ENCODE measurements at regions not wholly inside any gene's neighbourhood (a gene's known extent, or its start where the extent isn't known, plus 50 kb on each side); places are given as distances from the start of the nearest gene placed in this dataset.

DNA sequence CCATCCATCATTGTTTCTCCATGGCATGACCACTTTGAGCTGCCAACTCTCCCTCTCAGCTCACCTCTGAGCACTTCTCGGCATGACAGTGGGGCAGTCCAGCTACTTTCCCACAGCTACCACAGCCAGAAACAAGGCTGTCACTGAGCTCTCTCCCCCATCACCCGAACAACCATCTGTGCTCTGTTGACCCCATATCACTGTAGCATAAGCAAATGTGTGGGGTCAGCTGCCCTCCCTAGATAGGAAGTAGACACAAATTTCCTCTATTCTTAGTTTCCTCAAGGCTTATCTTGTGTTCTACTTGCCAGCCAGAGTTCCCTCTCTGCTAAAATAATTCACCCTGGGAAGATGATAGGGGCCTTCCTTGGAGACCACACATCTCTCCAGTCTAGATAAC, 82.6 kb upstream of the FUT8 start:
- DNase-seq: no peak

DNA sequence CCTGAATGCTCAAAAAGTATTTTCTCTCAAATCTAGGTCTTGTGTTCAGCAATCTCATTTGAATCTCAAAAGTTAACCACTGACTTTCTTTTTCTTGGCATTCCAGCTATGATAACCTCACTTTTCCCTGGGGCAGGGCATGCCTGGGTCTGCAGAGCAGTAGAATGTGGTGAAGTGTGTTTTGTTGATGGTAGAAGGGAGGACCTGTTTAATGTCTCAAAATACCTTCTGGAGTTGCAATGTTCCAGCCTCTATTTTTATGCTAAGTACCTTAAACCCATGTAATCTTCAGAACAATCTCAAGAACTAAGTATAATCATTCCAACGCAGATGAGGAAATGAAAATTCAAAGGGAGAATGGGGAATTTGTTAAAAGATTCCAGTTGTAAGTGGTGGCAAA, 82.1 kb upstream of the FUT8 start:
- no peak for DNase-seq

DNA sequence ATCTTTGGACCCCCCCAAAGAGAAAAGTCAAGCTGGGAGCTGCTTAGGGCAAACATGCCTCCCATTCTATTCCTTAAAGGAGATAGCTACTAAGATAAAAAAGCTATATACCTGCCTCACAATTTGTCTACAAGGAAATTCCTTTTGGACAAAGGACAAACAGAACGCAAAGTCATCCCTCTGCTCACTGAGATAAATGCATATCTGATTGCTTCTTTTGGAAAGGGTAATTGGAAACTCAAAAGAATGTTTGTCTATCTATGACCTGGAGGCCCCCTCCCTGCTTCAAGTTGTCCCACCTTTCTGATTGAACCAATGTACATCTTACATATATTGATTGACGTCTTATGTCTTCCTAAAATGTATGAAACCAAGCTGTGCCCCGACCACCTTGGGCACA, 80.9 kb upstream of the FUT8 start:
- DNase-seq: no peak

DNA sequence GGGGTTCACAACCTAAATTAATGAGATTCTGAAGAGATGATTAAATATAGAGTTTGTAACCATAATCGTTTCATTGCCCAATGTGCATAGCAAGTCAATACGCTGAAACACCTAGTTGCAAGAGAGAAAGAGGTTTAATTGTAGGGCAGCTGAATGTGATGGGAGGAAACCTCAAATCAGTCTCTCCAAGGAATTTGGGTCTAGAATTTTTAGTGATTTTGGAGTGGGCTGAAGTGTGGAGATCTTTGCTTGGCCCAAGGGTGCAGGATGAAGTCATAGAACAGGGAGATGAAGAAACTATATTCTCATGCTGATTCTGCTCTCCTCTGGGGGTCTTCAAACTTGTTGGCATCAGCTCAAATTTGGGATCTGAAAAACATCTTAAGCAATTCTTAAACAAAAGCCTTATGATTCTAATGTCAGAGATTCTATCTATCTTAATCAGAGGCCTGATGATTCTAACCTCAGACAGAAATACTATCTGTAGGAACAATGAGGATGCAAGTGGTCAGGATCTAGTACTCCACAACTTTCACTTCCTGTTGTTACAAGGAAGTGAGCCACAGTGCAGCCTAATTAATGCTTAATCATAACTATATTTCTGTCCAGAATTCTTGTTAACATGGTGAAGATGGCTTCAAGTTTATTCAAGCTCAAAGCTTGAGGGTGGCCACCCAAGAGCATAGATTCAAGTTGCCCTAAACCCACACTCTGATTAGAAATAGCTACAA, 80.2 kb upstream of the FUT8 start:
- DNase-seq: no peak

DNA sequence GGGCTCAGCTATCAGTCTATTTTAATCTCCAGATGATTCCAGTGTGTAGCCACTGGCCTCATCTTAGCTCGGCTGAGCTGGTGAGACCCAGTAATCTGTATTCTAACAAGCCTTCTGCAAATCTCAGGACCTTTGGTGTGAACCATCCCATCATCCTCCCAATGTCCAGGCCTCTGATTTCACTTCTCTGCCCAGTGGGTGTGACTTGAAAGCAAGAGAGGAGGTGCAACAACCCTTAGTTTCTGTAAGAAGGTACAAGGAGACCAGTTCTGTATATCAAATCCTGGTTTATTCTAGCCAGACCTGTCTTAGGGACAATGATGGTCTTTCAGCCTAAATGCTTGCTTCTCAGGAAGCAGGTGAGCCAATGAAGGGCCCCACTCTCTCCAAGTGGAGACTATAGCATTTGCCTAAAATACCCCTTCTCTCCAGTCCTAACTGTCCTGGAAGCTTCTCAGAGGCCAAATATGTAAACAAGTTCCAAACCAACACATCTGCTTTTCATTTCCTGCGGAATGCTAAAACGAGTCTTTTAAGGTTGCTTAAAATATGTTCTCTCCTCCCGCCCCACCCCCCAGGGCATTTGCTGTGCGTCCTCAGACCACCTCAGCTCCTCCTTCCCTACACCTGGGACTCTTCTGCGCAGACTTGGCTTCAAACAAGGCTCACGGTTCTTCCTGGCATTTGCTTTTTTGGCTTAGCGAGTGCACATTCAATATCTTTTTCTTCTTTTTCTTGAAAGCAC, 78.4 kb upstream of the FUT8 start:
- no peak for DNase-seq

DNA sequence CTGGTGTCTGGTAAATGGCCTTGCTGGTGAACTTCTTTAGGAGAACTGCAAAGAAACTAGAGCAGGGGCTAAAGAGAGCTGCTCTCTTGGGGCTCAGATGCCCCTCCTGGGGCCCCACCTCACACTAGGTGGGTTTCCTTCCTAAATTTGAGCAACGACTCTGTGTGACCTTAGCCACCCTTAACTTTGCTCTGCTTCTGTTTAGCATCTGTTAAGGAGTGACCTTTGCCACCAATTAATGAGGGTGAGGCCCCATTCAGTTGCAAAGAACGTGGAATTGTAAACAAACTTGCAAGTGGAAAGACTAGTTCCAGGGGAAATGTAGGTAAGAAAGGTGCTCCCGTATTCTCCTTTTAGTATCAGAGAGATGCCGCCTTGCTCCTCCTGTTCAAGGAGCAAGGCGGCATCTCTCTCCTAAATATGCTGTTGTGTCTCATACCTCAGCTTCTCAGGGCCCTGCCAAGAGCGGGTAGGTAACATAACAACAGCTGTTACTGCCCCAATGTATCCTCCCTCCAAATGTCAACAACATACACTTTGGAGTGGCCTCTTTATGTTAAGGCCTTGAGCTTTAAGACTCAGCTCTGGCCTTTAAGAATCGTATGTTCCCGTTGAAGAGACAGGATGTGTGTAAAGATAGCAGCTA, 77.6 kb upstream of the FUT8 start:
- no peak for DNase-seq

DNA sequence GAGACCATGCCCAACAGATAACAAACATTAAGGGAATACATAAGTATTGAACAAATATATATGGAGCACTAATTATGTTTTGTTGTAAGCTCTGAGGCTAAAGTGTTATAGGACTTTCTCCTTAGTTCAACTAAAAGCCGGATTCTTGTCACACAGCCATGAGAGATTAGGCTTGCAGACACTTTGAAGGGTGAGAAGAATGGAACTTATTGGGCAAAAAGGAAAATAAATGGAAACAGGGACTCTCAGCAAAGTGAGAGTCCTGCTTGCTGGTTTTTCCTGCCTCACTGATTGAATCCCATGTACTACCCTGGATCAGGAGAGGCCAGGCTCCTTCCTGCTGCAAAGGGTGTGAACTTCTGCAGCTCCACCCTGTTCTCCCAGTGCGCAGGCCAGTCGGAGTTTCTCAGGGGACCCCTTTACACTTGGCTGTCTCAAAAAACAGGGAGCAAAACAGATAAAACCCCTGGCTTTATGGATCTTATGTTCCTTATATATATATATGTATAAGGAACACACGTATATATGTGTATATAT, 77.1 kb upstream of the FUT8 start:
- no peak for DNase-seq

DNA sequence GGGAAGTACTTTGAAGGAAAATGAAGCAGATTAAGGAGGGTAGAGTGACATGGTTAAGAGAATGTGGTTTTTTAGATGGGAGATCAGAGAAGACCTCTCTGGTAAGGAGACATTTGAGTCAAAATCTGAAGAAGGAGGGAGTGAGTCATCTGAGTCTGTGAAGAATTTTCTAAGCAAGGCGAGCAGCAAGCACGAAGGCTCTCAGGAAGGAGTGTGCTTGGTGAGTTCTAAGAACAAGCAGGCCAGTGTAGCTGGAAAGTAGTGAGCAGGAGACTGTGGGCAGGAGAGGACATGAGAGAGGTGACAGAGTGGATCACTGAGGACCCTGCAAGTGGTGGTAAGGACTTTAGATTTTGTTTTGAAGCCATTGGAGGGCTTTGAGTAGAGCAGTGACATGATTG, 76.3 kb upstream of the FUT8 start:
- DNase-seq: peak; percentile 42

DNA sequence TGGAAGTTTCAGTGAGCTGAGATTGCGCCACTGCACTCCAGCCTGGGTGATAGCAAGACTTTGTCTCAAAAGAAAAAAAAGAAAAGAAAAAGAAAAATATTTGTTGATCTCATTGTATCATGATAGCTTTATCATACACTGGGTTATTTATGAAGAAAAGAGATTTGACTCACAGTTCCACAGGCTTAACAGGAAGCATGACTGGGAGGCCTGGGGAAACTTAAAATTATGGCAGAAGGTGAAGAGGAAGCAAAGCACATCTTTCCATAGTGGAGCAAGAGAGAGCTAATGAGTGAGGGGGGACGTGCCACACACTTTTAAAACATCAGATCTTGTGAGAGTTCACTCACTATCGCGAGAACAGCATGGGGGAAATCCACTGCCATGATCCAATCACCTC, 72.7 kb upstream of the FUT8 start:
- DNase-seq: no peak

DNA sequence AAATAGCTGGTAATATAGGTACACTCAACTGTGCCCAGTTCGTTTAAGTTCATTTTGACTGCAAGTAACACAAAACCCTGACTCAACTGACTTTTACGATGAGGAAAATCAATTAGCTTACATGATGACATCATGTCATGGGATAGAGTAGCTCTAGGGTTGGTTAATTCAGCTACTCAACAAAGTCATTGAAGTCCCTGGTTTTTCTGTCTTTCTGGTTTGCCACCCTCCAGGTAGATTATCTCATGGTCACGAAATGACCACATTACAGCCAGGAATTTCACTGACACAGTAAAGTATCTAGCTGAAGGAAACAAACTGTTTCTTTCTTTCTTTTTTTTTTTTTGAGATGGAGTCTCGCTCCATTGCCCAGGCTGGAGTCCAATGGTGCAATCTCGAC, 68.5 kb upstream of the FUT8 start:
- no peak for DNase-seq

DNA sequence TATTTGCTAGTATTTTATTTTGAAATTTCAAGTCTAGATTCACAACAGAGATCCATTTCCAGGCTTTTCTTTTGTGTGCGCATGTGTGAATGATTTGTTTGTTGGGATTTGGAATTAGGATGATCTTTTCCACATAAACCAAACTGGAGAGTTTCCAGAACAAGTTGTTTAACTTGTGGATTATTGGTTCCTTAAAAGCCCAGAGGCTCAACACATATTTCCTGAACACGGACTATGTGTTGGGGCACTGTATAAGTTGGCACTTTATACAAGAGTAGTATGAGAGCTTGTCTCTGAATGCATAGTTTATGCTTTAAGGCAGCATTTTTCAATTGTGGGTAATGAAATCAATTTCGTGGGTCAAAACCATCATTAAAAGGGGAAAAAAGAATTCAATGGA, 67.3 kb upstream of the FUT8 start:
- no peak for DNase-seq

DNA sequence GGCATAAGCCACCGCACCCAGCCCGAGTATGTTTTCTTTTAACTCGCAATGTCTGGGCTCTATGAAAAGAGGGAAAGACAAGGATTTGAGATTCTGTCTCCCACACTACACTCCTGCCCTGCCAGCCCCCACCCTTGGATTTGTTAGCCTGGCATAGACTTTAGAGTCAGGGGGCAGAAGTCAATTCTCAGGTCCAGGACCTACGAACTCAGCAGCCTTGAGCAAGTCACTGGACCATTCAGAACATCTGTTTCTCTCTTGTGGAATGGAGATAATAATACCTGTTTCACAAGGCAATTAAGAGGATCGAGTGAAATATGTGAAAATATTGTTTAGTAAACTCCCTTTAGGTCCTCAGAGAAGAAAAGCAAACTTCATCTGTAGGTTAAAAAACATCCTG, 66.1 kb upstream of the FUT8 start:
- DNase-seq: no peak

DNA sequence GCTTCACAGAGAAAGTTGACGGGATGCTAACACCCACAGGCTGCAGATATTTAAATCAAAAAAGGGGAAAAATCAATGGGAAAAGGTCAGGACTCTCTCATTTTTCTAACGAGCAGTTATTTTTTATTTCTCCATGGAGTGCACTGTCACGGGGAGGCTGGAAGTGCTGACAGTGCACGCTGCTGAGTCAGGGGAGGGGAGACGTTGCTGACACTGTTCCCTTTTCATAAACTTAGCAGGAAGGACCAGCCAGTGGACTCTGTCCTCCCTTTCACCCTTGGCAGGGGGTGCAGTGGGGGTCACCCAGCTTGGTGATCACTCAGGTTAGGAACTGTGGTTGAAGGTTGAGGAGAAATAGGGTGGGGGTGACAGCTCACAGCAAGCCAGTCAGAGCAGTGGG, 65.6 kb upstream of the FUT8 start:
- DNase-seq: no peak

DNA sequence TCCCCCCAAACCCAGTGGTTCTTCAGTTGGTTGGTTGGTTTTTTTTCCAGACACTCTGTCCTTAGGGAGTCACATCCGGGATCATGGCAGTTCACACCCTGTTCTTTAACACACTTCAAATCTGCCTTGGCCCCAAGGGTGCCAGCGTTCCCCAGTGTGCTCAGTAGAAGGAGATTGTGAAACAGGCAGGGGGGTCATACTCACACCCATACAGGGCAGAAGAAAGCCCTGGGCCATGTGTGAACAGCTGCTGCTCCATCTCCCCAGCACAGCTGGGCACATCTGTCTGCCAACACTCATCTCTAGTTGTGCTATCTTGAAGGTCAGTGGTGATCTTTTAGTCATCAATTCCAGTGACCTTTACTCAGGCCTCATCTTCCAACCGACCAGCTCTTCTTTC, 64.4 kb upstream of the FUT8 start:
- DNase-seq: no peak

DNA sequence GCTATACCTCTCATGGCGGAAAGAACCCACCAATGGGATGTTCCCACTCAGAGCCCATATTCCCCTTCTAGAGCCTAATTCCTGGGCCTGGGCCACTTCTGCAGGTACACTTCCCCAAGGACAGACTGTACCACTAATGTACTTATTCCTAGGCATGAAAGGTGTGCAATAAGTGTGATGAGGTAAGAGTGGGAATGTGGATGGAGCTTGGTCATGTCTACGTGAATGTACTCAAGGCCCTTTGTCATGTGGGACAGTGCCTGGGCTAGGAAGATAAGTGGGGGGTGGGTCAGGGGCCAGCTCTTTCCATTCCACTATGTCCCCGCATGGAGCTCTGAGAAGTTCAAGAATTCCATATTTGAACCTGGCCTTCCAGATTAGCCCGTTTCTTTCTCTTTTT, 63.4 kb upstream of the FUT8 start:
- DNase-seq: no peak

DNA sequence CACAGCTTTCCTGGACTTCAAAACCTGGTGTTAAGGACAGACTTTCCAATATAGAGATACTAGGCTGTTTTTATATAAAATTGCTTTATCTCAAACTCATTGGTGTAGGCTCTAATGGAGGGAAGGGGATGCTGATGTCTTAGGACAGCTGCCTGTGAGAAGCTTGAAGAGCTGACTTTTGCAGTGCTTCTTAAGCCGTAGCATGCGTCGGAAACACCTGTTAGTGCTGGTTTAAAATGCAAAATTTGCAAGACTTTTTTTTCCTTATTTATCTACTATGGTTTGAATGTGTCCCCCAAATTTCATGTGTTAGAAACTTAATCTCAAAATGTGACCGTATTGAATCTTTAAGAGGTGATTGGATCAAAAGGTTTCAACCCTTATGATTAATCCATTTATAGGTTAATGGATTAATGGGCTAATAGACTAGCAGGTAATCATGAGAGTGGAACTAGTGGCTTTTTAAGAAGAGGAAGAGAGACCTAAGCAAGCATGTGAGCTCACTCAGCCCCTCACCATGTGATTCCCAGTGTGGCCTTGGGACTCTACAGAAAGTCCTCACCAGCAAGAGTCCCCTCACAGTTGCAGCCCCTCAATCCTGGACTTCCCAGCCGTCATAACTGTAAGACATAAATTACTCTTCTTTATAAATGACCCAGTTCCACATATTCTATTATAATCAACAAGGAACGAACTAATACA, 60.9 kb upstream of the FUT8 start:
- no peak for DNase-seq

DNA sequence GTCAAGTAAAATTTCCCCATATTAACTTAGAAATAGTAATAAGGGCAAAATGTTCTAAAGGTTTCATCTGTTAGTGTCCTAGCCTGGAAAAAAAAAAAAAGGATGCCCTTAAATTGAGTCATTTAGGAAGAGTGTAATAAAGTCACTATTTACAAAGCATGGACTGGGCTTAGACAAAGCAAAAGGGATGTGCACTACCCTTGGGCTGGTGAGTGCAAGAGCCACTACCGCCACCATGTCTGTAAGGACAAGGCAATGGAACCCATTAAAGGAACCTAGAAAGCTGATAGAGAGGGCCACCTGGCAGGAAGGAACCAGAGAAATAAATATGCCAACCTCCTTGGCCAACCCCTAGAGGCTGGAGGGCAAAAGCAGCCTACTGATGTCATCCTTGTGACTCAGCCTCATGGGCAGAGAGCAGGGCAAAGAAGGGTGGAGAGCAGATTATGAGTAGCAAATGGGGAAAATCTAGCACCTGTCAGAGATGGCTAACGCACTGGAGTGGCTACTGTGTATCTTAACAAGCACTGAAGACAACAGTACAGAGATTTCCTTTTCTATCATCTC, 59.5 kb upstream of the FUT8 start:
- DNase-seq: no peak

DNA sequence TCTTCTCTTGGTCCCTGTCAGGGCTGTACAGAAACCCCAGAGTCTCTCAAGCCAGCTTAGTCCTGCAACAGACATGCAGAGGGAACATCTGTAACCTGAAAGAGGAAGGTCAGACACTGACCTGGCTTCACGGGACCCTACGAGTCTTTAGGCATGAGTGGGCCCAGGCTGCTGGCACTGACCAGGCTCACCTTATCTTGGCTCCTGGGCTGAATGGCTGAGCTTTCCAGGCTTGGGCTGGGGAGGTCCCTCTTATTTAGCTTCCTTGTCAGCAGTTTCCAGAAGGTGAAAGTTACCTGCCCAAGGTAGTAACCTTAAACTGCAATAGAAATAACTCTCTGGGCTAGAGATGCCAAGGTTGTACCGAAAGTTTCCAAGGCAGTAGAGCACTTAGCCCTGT, 58.4 kb upstream of the FUT8 start:
- DNase-seq: no peak

DNA sequence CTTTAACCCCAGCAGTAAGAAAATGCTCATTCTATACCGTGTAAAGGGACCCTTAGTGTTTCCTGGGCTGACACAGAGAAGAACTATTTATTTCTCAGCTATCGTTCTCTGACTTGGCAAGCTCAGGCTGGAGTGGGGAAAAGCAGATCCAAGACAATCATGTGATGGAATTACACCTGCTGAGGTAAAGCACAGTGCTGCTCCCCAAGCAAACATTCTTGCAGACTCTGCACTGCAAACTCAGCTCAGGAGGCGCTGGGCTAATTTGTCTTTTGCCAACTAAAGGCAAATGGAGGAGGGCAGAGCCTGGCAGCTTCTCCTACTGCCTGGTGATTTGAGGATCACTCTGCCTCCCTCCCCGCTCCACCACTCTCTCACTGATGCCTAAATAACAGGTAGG, 57.8 kb upstream of the FUT8 start:
- DNase-seq: no peak

DNA sequence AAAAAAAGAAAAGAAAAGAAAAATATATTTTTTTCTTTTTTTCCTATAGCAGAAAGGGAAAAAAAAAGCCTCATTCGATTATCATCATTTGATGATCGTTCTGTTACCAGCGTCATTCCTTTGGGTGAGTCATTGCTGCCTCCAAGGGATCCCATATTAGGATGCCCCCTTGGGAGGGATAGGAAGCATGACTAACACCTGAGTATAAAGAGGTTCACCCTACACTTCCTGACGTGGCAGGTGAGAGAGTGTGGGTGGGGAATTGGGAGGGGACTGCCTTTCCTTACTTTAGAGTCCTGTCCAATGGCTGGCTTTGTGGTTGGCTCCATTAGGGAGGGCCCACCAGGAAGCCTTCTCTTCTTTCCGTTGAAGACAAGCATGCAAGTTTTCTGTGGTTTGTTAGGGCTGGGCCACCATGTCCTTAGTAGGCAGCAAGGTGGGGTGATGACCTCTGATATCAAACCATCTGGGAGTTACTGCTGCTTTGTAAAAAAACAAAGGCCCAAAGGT, 56.1 kb upstream of the FUT8 start:
- DNase-seq: peak; percentile 22

DNA sequence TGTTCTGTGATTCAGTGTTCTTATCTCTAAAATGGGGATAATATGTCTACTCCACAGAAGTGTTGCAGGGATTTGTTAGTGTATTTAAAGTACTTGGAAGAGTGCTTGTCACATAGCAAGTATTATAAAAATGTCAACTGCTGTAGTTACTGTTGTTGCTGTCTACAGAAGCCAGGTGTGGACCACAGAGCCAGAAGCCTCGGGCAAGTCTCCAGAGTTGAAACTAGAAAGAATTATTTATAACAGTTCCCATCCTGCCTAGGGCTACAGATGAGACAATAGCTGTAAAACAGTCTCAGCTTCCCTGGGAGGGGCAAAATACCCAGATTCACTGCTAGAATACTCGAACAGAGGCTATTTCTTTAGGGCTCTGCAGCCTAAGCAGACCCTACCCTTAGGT, 55.4 kb upstream of the FUT8 start:
- DNase-seq: no peak

DNA sequence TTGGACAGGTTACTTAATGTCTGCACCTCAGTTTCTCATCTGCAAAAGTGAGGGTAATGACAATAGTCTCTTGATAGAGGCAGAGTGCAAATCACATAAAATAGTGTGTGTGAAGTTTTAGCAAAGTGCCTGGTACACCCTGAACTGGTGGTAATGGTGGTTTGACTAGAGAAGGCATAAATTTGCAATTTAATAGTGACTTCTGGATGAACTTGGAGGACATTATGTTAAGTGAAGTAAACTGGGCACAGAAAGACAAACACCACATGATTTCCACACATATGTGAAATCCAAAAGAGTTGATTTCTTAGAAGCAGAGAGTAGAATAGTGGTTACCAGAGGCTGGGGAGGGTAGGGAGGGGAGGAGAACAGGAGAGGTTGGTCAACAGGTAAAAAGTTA, 54.8 kb upstream of the FUT8 start:
- no peak for DNase-seq

DNA sequence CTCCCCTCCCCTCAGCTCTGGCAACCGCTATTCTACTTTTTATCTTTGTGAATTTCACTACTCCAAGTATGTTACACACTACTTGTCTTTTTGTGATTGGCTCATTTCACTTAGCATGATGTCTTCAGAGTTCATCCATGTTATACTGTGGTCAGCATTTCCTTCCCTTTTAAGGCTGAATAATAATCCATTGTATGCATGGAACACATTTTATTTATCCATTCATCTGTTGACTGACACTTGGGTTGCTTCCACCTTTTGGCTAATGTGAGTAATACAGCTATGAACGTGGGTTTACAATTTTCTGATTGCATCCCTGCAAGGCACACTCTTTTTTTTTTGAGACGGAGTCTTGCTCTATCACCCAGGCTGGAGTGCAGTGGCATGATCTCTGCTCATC, 53.0 kb upstream of the FUT8 start:
- DNase-seq: no peak
